Spleen (tissue), 11 donors: ENCODE measurements at regions not wholly inside any gene's neighbourhood (a gene's known extent, or its start where the extent isn't known, plus 50 kb on each side); places are given as distances from the start of the nearest gene placed in this dataset.

Experiments
- DNase-seq: peaks from one replicate; pipeline ENCODE4 v3.0.0-alpha.2; 2020
- H3K27ac ChIP-seq, 8 donors: fragments of 200-600 bp; sonication (generic) in 7 of 8; 1 replicate in 4 of 8; 2 replicates in 4 of 8; pipeline versions ENCODE4 v1.5.0 to v1.8.0; 2016 to 2021; ENCODE audit warnings: inconsistent platforms in 4 of 8, mild to moderate bottlenecking in 4 of 8, moderate library complexity in 1 of 8
- H3K27me3 ChIP-seq, 7 donors: fragments of 200-600 bp; sonication (generic) in 6 of 7; replicated peaks in 1 of 7; 1 replicate in 4 of 7; 2 replicates in 3 of 7; pipeline versions ENCODE4 v1.5.0 to v1.8.0; 2016 to 2021; ENCODE audit warnings: inconsistent platforms in 3 of 7, mild to moderate bottlenecking in 1 of 7
- H3K36me3 ChIP-seq, 6 donors: fragments of 200-600 bp; sonication (generic) in 5 of 6; 1 replicate in 4 of 6; 2 replicates in 2 of 6; pipeline versions ENCODE4 v1.5.0 to v1.8.0; 2016 to 2021; ENCODE audit warnings: inconsistent platforms in 2 of 6
- H3K4me1 ChIP-seq, 6 donors: fragments of 200-600 bp; sonication (generic) in 5 of 6; 1 replicate in 3 of 6; 2 replicates in 3 of 6; pipeline versions ENCODE4 v1.5.0 to v1.8.0; 2016 to 2021; ENCODE audit warnings: inconsistent platforms in 3 of 6
- H3K4me3 ChIP-seq, 8 donors: fragments of 200-600 bp; sonication (generic) in 7 of 8; 1 replicate in 4 of 8; 2 replicates in 4 of 8; pipeline versions ENCODE4 v1.5.0 to v1.8.0; 2016 to 2021; ENCODE audit warnings: inconsistent platforms in 4 of 8, mild to moderate bottlenecking in 4 of 8, moderate library complexity in 2 of 8
- H3K9me3 ChIP-seq, 8 donors: fragments of 200-600 bp; sonication (generic) in 7 of 8; 1 replicate in 4 of 8; 2 replicates in 4 of 8; pipeline versions ENCODE4 v1.5.0 to v1.8.0; 2016 to 2021; ENCODE audit warnings: inconsistent platforms in 4 of 8
- POLR2A ChIP-seq, 3 donors: fragments of 450-650 bp; IDR thresholded peaks; one replicate each; pipeline ENCODE4 v1.5.1; 2017; ENCODE audit warnings: antibody characterized with exemption in 3 of 3, mild to moderate bottlenecking in 1 of 3
- POLR2AphosphoS5 ChIP-seq, 3 donors: sonication (generic); formaldehyde crosslinking; IDR thresholded peaks; one replicate each; pipeline ENCODE4 v1.5.1; 2017; ENCODE audit warnings: antibody characterized with exemption in 3 of 3
- WGBS, 5 donors: extraction: QIAGEN DNeasy Blood & Tissue Kit in 3 of 5; methylation state at CpG; one replicate each; pipeline versions ENCODE4 v1.1.5 to v1.1.7; 2013 to 2018; 5-methylcytosine and 5-hydroxymethylcytosine counted together
- intact Hi-C: fragments of 100-400 bp; cut with DNase I; formaldehyde crosslinking; loops from one replicate; pipeline ENCODE4 v1.15.0; 2023; ENCODE audit warnings: low total_unique reads
- TF ChIP-seq, protein P1 (sequence below), 11 experiments: fragments of 200-600 bp in 7 of 11; fragments of 450-650 bp in 4 of 11; sonication (generic) in 4 of 11; IDR thresholded peaks in 8 of 11; conservative IDR thresholded peaks in 3 of 11; 1 replicate in 7 of 11; 2 replicates in 4 of 11; pipeline versions ENCODE4 v1.4.0 to v1.8.0; 2016 to 2021; ENCODE audit warnings: antibody characterized with exemption in 11 of 11, inconsistent platforms in 4 of 11, mild to moderate bottlenecking in 1 of 11
- donor health status: healthy with polysubstance abuse.
- donor health status: DM: no; HTN: no; CAD: no; lungs with moderate emphysema.
- donor health status: DM: no; HTN: no; CAD: no.
- donor health status: Bipolar disorder and iron deficiency.
- donor health status: healthy.
- donor health status: DM: no; HTN: no; CAD: no.
- donor health status: DM: yes; HTN: yes; CAD: no.

DNA sequence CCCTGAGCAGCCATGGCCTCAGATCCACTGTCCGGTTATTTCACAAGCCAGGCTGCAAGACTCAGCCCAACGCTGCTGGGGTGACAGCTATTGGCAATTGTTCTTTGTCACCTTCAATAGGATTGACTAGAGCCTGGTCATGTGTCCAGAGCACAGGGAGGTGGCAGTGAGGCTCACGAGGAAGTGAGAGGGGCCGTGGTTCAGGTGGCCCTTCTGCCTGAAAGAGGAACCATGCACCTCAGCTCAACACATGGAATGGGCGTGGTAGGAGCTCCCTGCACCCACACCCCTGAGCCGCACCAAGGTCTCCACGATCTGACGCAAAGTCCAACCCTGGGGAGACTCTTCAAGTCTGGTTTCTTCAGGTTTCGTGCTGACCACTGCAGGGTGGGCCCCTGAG lies 184.8 kb upstream of the CDH4 start:
- Histone ChIP-seq H3K36me3 (no peaks in the 10 kb centered on the region), H3K27ac (no peak overlapping the region), H3K4me3 (no peak overlapping the region), H3K27me3 (no peaks in the 10 kb centered on the region), H3K4me1 (no peaks in the 10 kb centered on the region), H3K9me3 (peaks cover 0 to 13% (median 0%) of the 10 kb centered on the region in 8 donors)
- 70 to 78% (median 75%) methylated on average over 6 to 9 of the region's 9 CpGs for WGBS, 5 donors
- intact Hi-C loops = no loop called here
- TF ChIP-seq, protein P1, sequence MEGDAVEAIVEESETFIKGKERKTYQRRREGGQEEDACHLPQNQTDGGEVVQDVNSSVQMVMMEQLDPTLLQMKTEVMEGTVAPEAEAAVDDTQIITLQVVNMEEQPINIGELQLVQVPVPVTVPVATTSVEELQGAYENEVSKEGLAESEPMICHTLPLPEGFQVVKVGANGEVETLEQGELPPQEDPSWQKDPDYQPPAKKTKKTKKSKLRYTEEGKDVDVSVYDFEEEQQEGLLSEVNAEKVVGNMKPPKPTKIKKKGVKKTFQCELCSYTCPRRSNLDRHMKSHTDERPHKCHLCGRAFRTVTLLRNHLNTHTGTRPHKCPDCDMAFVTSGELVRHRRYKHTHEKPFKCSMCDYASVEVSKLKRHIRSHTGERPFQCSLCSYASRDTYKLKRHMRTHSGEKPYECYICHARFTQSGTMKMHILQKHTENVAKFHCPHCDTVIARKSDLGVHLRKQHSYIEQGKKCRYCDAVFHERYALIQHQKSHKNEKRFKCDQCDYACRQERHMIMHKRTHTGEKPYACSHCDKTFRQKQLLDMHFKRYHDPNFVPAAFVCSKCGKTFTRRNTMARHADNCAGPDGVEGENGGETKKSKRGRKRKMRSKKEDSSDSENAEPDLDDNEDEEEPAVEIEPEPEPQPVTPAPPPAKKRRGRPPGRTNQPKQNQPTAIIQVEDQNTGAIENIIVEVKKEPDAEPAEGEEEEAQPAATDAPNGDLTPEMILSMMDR (IDR thresholded peaks at IDR 0.05 in 8 of 11, conservative IDR thresholded peaks at IDR 0.05 in 3 of 11) = no peak
- TF ChIP-seq POLR2AphosphoS5 (IDR thresholded peaks at IDR 0.05) = no peak
- no peak for TF ChIP-seq POLR2A (IDR thresholded peaks at IDR 0.05)
- no peak for DNase-seq

DNA sequence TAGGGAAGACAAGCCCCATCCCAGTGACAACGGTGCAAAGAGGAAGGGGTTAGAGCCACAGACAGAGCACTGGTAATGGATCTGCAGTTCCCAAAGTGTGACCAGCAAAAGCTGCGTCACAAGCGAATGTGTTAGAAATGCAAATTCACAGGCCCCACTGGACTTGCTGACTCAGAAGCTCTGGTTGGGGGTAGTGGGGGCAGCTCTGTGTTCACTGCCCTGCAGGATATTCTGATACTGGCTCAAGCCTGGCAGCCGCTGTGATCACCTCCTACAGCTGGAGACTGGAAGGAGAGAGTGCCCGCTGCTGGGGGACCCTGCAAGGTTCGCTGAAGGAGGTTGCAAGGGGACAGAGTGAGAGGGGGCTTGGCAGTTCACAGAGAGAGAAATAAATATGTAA lies 179.7 kb upstream of the CDH4 start:
- intact Hi-C loops = no loop called here
- no peak for TF ChIP-seq POLR2AphosphoS5 (IDR thresholded peaks at IDR 0.05)
- no peak for TF ChIP-seq POLR2A (IDR thresholded peaks at IDR 0.05)
- TF ChIP-seq, protein P1 (IDR thresholded peaks at IDR 0.05 in 8 of 11, conservative IDR thresholded peaks at IDR 0.05 in 3 of 11) = no peak
- WGBS, 5 donors = 58 to 80% (median 67%) methylated on average over 6 of the region's 6 CpGs
- Histone ChIP-seq H3K27me3 (no peaks in the 10 kb centered on the region), H3K27ac (no peak overlapping the region), H3K36me3 (no peaks in the 10 kb centered on the region), H3K9me3 (no peaks in the 10 kb centered on the region), H3K4me3 (no peak overlapping the region), H3K4me1 (no peaks in the 10 kb centered on the region)
- peak; percentile 38 for DNase-seq

DNA sequence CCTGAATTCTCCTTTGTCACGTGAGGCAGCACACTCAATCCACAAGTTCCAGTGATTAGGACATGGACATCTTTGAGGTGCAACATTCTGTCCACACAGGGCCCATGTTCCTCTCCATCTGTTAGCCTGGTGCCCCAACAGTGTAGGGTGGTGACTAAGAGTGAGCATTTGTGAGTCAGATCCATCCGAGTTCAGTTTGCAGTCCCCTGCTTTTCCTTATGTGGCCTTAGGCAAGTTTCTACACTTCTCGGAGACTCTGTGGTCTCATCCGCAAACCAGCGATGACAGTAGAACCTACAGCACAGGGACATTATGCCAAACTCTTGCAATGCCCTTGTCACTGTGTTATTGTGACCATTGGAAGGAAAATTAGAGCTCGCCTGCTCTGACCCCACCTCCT lies 178.7 kb upstream of the CDH4 start:
- DNase-seq = no peak
- Histone ChIP-seq H3K27me3 (no peaks in the 10 kb centered on the region), H3K9me3 (peaks cover 0 to 5% (median 0%) of the 10 kb centered on the region in 8 donors), H3K4me1 (no peaks in the 10 kb centered on the region), H3K4me3 (no peak overlapping the region), H3K36me3 (no peaks in the 10 kb centered on the region), H3K27ac (no peak overlapping the region)
- 84 to 95% (median 93%) methylated on average over 6 of the region's 6 CpGs for WGBS, 5 donors
- intact Hi-C loops = no loop called here
- TF ChIP-seq POLR2AphosphoS5 (IDR thresholded peaks at IDR 0.05) = no peak
- no peak for TF ChIP-seq POLR2A (IDR thresholded peaks at IDR 0.05)

DNA sequence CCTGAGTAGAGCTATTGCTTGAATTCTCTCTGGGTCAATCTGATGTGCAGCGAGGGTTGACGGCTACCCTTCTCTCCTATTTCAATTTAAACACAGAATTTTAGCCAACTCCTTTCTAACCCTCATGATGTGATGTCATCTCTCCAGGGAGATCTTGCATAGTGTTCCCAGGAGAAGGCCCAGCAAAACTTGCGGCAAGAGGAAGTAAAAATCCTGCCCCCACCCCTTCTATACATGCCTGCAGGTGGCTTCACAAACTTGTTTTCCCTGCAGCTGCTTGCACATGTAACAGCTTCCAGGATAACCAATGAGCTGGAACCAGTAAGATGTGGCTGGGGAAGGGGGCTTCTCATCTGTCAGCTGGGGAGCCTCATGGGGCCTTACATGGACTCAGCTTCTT lies 169.3 kb upstream of the CDH4 start:
- 65 to 84% (median 80%) methylated on average over 3 of the region's 3 CpGs for WGBS, 5 donors
- intact Hi-C loops = no loop called here
- DNase-seq = no peak
- Histone ChIP-seq H3K4me1 (no peaks in the 10 kb centered on the region), H3K27ac (no peak overlapping the region), H3K27me3 (no peaks in the 10 kb centered on the region), H3K4me3 (no peak overlapping the region), H3K9me3 (peaks cover 0 to 34% (median 4%) of the 10 kb centered on the region in 8 donors), H3K36me3 (no peaks in the 10 kb centered on the region)
- TF ChIP-seq POLR2A (IDR thresholded peaks at IDR 0.05) (no peak), POLR2AphosphoS5 (IDR thresholded peaks at IDR 0.05) (no peak)
- TF ChIP-seq, protein P1 (IDR thresholded peaks at IDR 0.05 in 8 of 11, conservative IDR thresholded peaks at IDR 0.05 in 3 of 11) = no peak

DNA sequence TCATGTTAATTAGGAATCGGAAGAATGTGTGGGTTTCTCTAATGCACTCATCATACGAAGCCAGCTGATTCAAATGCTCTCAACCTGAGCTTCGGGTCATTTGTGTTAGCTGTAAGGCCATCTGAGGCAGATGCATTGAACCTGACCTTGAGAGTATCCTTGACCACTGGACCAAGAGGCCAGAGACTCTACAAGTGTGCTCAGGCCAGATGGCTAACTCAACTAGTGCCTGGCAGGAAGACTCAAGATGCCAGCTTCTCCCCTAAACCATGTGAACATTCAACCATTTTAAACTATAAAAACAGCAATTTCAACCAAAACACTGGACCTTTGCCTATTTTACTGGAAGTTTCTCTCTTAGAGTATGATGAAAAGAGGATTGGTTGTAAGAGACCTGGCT lies 168.6 kb upstream of the CDH4 start:
- Histone ChIP-seq H3K4me3 (no peak overlapping the region), H3K4me1 (no peaks in the 10 kb centered on the region), H3K36me3 (no peaks in the 10 kb centered on the region), H3K9me3 (peaks cover 0 to 30% (median 4%) of the 10 kb centered on the region in 8 donors), H3K27ac (no peak overlapping the region), H3K27me3 (no peaks in the 10 kb centered on the region)
- TF ChIP-seq POLR2A (IDR thresholded peaks at IDR 0.05) (no peak), POLR2AphosphoS5 (IDR thresholded peaks at IDR 0.05) (no peak)
- TF ChIP-seq, protein P1 (IDR thresholded peaks at IDR 0.05 in 8 of 11, conservative IDR thresholded peaks at IDR 0.05 in 3 of 11) = no peak
- no peak for DNase-seq
- WGBS, 5 donors = 81 to 92% (median 83%) methylated on average over 3 of the region's 3 CpGs
- intact Hi-C loops = no loop called here
